Upper lobe of left lung (tissue), 6 donors: ENCODE measurements at regions not wholly inside any gene's neighbourhood (a gene's known extent, or its start where the extent isn't known, plus 50 kb on each side); places are given as distances from the start of the nearest gene placed in this dataset.

Experiments used
- ATAC-seq, 2 donors: fragments of 200-7000 bp; cut with Tn5 transposase; one replicate each; pipeline ENCODE4 v1.9.1; 2022; ENCODE audit warnings: mild to moderate bottlenecking in 2 of 2, moderate library complexity in 2 of 2; ENCODE audit not compliant: low FRiP score in 2 of 2
- DNase-seq, 2 donors: peaks; one replicate each; pipeline ENCODE4 v3.0.0-alpha.2; 2019 to 2020
- H3K27ac ChIP-seq, 4 donors: fragments of 200-600 bp; sonication (generic); one replicate each; pipeline ENCODE4 v1.5.1; 2016 to 2019
- H3K27me3 ChIP-seq, 4 donors: fragments of 200-600 bp; sonication (generic); one replicate each; pipeline ENCODE4 v1.5.1; 2017 to 2019
- H3K36me3 ChIP-seq, 4 donors: fragments of 200-600 bp; sonication (generic); one replicate each; pipeline ENCODE4 v1.5.1; 2016 to 2019
- H3K4me1 ChIP-seq, 4 donors: fragments of 200-600 bp; sonication (generic); one replicate each; pipeline ENCODE4 v1.5.1; 2018 to 2019
- H3K4me3 ChIP-seq, 4 donors: fragments of 200-600 bp; sonication (generic); one replicate each; pipeline ENCODE4 v1.5.1; 2017 to 2019; ENCODE audit warnings: mild to moderate bottlenecking in 2 of 4, moderate library complexity in 1 of 4
- H3K9me3 ChIP-seq, 4 donors: fragments of 200-600 bp; sonication (generic); one replicate each; pipeline ENCODE4 v1.5.1; 2018 to 2019
- CTCF ChIP-seq, 6 experiments: fragments of 450-650 bp in 4 of 6; fragments of 200-600 bp in 2 of 6; sonication (generic) in 2 of 6; IDR thresholded peaks; one replicate each; pipeline ENCODE4 v1.5.1; 2016 to 2019; ENCODE audit warnings: antibody characterized with exemption in 6 of 6
- EP300 ChIP-seq, 4 donors: sonication (generic); formaldehyde crosslinking; IDR thresholded peaks; one replicate each; pipeline ENCODE4 v1.5.1; 2017; ENCODE audit warnings: antibody characterized with exemption in 4 of 4, control low read depth in 2 of 4
- POLR2A ChIP-seq, 4 donors: fragments of 450-650 bp; IDR thresholded peaks; one replicate each; pipeline ENCODE4 v1.5.1; 2016 to 2017; ENCODE audit warnings: antibody characterized with exemption in 4 of 4, mild to moderate bottlenecking in 2 of 4
- POLR2AphosphoS5 ChIP-seq, 2 donors: sonication (generic); formaldehyde crosslinking; IDR thresholded peaks; one replicate each; pipeline ENCODE4 v1.5.1; 2017; ENCODE audit warnings: antibody characterized with exemption in 2 of 2
- WGBS, 2 donors: methylation state at CpG; one replicate each; pipeline ENCODE4 v1.1.5; 2017 to 2018; 5-methylcytosine and 5-hydroxymethylcytosine counted together
- donor health status: DM: no; HTN: no; CAD: no; lungs with moderate emphysema.
- donor health status: DM: no; HTN: yes; CAD: no; lungs with severe emphysema.

- ATAC-seq (no peak), DNase-seq (no peak)
- Histone ChIP-seq H3K27ac (no peak overlapping the region), H3K27me3 (no peaks in the 10 kb centered on the region), H3K36me3 (no peaks in the 10 kb centered on the region), H3K9me3 (no peaks in the 10 kb centered on the region), H3K4me3 (no peak overlapping the region), H3K4me1 (peaks cover 0 to 5% (median 2%) of the 10 kb centered on the region in 4 donors)
- WGBS, 2 donors = 86 to 88% methylated on average over 6 of the region's 6 CpGs
- TF ChIP-seq EP300 (IDR thresholded peaks at IDR 0.05) (no peak), POLR2A (IDR thresholded peaks at IDR 0.05) (no peak), POLR2AphosphoS5 (IDR thresholded peaks at IDR 0.05) (no peak), CTCF (IDR thresholded peaks at IDR 0.05) (no peak)
These were observed 197.1 kb upstream of the NR3C1 start for GRCh38 chr5:143600396-143601075.

GRCh38 chr5:143599474-143599873 is 196.0 kb upstream of the NR3C1 start:
- H3K4me3 ChIP-seq = no peak overlapping the region
- peaks cover 0 to 3% (median 0%) of the 10 kb centered on the region in 4 donors for H3K4me1 ChIP-seq
- H3K27ac ChIP-seq = no peak overlapping the region
- H3K27me3 ChIP-seq = no peaks in the 10 kb centered on the region
- H3K36me3 ChIP-seq = no peaks in the 10 kb centered on the region
- H3K9me3 ChIP-seq = no peaks in the 10 kb centered on the region
- TF ChIP-seq EP300 (IDR thresholded peaks at IDR 0.05) (no peak), CTCF (IDR thresholded peaks at IDR 0.05) (no peak), POLR2AphosphoS5 (IDR thresholded peaks at IDR 0.05) (no peak), POLR2A (IDR thresholded peaks at IDR 0.05) (no peak)
- 92 to 93% methylated on average over 6 of the region's 6 CpGs for WGBS, 2 donors
- ATAC-seq (no peak), DNase-seq (no peak)

DNA sequence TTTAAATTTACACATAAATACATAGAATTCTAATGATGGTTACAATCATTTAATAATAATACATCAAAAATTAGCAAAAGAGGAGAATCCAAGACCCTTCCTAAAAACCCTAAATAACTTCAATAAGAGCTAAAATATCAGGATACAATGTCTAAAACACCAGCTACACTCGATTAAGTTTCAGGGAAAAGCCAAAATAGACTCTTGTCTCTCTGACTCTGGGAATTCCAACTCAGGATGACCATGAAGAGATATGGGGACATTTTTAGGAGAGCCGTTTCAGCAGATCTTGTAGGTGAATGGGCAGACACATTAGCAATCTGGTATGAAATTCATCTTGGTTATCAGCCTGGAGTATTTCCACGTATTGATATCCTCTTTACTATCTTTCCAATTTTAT is 193.3 kb upstream of the NR3C1 start:
- H3K4me1 ChIP-seq = peaks cover 0 to 3% (median 0%) of the 10 kb centered on the region in 4 donors
- ATAC-seq (no peak), DNase-seq (no peak)
- WGBS, 2 donors = 94% methylated on average over 3 of the region's 3 CpGs
- H3K4me3 ChIP-seq = no peak overlapping the region
- no peaks in the 10 kb centered on the region for H3K9me3 ChIP-seq
- TF ChIP-seq POLR2AphosphoS5 (IDR thresholded peaks at IDR 0.05) (no peak), EP300 (IDR thresholded peaks at IDR 0.05) (no peak), CTCF (IDR thresholded peaks at IDR 0.05) (no peak), POLR2A (IDR thresholded peaks at IDR 0.05) (no peak)
- no peaks in the 10 kb centered on the region for H3K36me3 ChIP-seq
- no peaks in the 10 kb centered on the region for H3K27me3 ChIP-seq
- H3K27ac ChIP-seq = no peak overlapping the region

DNA sequence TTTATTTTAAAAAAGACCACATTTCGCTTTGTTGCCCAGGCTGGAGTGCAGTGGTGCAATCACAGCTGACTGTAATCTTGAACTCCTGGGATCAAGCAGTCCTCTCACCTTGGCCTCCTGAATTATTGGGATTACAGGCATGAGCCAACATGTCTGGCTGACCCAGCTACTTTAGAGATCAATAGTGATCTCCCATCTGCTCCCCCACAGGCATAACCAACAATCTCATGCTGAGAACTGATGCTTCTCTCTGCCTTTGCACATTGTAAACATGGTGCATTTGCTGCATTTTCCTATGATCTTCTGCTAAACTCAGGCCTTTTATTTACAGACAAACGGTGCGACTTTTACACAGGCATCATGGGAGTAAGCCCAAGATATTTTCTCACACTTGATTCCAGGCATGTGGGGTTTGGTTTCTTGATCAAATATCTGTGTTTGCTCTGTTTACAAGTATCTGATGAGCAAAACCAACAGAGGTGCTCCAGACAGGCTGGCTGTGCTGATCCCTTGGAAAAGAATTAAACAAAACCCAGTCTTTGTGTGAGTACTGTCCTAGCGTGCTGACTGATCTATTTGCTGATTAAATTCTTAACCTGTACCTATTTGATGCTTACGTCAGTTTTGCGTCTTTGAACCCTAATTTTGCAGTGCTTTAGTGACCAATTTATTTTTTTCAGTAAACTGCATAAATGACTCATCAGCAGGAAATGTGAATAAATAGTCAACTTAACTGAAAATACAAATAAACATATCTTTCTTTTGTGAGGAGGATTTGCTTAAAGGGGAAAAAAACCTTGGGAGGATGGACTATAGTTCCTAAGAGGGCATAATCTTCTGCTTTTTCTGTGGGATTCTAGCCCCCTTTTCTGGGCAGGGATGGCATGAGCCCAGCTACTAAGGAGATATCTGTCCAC is 191.7 kb upstream of the NR3C1 start:
- ATAC-seq = peak in 1 of 2 donors; percentile 15
- TF ChIP-seq EP300 (IDR thresholded peaks at IDR 0.05) (no peak), CTCF (IDR thresholded peaks at IDR 0.05) (no peak), POLR2A (IDR thresholded peaks at IDR 0.05) (no peak), POLR2AphosphoS5 (IDR thresholded peaks at IDR 0.05) (no peak)
- H3K9me3 ChIP-seq = no peaks in the 10 kb centered on the region
- DNase-seq = no peak
- H3K27ac ChIP-seq = no peak overlapping the region
- H3K27me3 ChIP-seq = no peaks in the 10 kb centered on the region
- H3K36me3 ChIP-seq = no peaks in the 10 kb centered on the region
- 73 to 78% methylated on average over 6 of the region's 6 CpGs for WGBS, 2 donors
- peaks cover 0 to 3% (median 0%) of the 10 kb centered on the region in 4 donors for H3K4me1 ChIP-seq
- H3K4me3 ChIP-seq = no peak overlapping the region
